Panc1 (cell line): ENCODE measurements at regions not wholly inside any gene's neighbourhood (a gene's known extent, or its start where the extent isn't known, plus 50 kb on each side); places are given as distances from the start of the nearest gene placed in this dataset.

Source experiments
- POLR2AphosphoS5 ChIP-seq: IDR thresholded peaks from 2 replicates; pipeline ENCODE4 v1.6.1; 2012; ENCODE audit warnings: mild to moderate bottlenecking, low read depth, low read length, moderate library complexity
- TCF7L2 ChIP-seq: IDR thresholded peaks from 2 replicates; pipeline ENCODE4 v1.6.1; 2011; ENCODE audit warnings: mild to moderate bottlenecking, low read depth, low read length, inconsistent platforms

- TF ChIP-seq POLR2AphosphoS5 (no peak), TCF7L2 (no peak)
Observed at GRCh38 chr20:10111959-10112250, 77.1 kb downstream of the ANKEF1 start.
